ENCODE measurements at regions not wholly inside any gene's neighbourhood (a gene's known extent, or its start where the extent isn't known, plus 50 kb on each side); places are given as distances from the start of the nearest gene placed in this dataset.

GRCh38 chr14:34035934-34036250 lies 85.0 kb upstream of the EGLN3 start:
- no peak for DNase-seq

GRCh38 chr14:34035177-34035933 lies 84.5 kb upstream of the EGLN3 start:
- no peak for DNase-seq

- DNase-seq, result no peak
Observed at GRCh38 chr14:34034447-34035176, 83.7 kb upstream of the EGLN3 start.

DNA sequence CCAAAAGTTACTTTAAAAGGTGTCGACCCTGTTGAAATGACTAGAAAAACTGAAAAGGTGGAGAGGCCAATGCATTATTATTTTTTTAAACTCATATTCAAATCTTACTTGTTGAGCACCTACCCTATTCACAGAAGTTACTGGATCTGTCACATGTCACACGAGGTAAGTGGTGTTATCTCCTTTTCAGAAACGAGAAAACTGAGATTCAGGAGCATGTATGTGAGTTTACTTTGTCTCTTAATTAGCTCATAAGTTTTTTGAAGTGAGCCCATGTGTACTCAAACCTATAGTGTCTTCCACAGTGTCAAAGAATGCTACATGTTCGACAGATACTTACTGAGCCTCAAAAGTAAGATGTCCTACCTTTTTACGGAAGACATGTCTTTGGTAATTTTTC lies 81.8 kb upstream of the EGLN3 start:
- DNase-seq, result no peak

- DNase-seq, result no peak
Observed at GRCh38 chr14:34030864-34031263, 80.0 kb upstream of the EGLN3 start.

DNA sequence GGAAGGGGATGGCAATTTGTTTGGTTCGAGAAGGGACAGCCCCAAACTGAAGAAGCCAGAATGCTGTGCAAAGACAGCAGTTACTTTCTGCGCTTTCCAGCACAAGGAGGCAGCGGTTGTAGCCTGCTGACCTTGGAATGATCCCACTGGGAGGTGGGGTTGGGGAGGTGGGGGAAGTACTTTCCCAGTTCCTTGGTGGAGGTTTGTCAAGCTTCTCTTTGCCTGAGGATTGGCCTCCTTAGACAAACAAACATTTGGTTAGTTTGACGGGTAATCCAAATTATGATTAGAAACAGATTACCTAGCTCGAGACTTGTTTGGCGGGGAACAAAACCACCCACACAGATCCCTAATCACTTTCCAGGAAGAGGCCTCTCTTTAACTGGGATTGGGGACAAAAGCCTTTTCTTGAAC lies 79.1 kb upstream of the EGLN3 start:
- no peak for DNase-seq

DNA sequence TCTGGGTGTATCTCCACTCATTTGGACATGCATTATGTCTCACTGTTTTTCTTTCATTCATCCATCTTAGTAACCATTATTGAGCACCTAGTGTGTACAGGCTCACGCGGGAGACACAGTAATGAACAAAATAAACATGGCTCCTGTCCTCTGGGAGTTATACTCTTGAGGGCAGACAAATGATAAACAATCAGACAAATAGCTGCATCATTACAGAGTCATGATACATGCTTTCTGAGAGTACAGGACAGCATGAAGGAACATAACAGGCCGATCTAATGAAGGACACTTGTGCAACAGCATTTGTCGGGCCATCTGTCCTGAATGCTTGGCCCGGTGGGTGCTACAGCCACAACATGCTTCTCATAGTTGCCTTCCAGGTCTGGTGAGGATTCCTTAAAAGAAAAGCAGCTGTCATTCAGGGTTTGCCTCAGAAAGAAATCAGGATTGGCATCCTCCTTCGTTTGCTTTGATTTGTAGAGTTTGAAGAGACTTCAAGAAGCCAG lies 77.2 kb upstream of the EGLN3 start:
- no peak for DNase-seq

DNA sequence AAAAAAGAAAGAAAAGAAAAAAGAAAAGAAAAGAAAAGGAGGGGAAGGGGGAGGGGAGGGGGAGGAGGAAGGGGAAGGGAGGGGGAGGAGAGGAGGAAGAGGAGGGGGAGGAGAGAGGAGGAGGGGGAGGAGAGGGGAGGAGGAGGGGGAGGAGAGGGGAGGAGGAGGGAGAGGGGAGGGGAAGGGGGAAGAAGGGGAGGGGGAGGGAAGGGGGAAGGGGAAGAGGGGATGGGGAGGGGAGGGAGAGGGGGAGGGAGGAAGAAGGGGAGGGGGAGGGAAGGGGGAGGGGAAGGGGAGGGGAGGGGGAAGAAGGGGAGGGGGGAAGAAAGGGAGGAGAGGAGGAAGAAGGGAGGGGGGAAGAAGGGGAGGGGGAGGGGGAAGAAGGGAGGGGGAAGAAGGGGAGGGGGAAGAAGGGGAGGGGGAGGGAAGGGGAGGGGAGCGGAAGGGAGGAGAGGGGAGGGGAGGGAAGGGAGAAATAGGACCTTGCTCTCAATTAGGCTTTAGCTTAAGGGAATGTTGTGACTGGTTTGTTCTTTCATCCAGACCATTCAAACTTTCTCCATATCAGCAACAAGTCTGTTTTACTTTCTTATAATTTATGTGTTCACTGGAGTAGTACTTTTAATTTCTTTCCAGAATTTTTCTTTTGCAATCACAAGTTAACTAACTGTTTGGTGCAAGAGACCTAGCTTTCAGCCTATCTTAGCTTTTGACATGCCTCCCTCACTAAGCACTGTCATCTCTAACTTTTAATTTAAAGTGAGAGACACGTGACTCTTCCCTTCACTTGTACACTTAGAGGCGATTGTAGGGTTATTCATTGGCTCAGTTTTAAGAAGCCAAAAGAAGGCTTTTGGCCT lies 76.5 kb upstream of the EGLN3 start:
- no peak for DNase-seq

DNA sequence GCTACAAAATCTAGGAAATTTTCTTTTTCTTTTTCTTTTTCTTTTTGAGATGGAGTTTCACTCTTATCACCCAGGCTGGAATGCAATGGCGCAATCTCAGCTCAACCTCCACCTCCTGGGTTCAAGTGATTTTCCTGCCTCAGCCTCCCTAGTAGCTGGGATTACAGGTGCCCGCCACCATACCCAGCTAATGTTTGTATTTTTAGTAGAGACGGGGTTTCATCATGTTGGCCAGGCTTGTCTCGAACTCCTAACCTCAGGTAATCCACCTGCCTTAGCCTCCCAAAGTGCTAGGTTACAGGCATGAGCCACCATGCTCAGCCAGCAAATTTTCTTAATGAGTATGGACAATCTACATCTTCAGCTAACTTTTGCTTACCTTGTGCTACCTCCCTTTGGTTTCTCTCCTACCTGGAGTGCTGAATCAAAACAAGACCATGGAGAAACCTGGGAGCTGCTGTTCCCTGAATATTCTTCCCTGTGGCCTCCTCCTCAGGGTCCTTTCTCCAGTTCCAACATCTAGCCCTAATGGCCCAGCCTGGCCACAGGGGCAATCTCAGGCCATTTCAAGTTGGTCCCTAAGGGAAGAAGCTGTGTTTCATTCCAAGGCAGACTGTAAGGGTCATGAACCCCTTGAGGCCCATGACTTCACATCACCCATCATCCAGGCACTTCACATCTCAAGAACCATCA lies 74.6 kb upstream of the EGLN3 start:
- DNase-seq, result no peak

DNA sequence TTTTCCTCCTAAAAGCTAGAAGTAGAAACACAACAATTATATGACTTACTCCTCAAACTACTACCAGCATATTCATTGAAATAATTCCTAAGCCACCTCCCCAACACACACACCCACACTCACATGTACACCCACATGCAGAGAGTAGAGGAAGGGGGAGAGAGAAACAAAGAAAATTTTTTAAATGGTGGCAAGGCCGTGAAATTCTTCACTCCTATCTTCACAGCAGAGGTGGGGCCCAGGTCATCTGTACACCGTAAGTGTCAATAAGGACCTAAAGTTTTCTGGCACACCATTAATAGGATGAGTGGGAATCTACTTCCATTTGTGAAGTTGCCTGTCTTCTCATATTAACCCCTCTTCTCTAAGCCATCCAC lies 73.9 kb upstream of the EGLN3 start:
- DNase-seq, result no peak

DNA sequence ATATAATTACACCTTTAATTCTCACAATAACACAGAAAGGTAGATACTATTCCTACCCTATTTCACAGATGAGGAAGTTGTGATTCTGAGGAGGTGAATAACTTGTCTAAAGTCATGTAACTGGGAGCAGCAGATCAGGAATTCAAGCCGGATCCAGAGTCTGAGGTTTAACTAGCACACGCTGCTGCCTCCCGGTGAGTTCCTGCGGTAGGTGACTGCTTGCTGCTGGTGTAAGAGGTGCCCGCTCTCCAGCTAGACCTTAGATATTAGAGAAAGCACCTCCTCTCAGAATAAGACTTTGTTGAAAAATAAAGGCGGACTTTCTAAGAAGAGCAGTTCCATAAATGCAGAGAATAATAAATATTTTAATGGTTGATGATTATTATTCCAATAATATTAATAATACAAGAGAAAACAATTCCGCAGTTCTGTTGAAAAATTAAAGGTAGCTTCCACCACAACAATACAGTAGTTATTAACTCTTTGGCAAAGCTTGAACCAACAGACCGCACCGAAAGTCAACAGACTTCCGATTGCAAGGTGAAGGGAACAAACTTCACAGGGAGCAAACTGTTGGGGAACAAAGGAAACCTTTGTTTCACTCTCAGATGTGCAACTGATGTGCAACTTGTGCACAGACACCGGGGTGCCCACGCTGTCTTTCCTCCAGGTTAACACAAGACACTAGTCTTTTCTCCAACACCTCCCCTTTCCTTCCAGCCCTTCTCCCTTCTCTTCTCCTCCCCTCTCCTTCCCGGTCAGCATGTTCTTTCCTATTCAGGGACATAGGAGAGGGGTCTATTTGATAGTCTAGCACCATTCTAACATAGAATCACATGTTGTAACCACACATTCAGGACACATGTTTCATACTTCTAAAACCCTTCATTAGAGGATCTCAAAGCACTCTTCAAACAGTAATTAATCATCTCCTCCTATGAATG lies 73.2 kb upstream of the EGLN3 start:
- no peak for DNase-seq

DNA sequence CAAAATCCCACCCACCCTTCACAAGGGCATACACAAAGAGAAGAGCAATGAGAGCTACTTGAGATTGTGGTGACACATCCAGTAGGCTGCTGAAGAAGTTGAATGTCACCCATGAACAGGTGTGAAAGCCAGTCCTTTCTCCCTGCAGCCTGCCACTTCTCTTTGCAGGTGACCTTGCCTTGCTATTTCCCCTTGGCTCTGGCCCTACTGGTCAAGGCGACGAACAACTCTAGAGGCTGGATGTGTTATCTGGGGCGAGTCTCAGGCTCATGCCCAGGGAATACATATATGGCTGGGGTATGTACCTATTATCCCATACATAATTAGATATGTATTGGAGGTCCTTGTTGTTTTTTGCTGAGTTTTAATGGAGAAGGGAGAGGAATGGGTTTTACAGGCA lies 70.2 kb upstream of the EGLN3 start:
- DNase-seq, result no peak

DNA sequence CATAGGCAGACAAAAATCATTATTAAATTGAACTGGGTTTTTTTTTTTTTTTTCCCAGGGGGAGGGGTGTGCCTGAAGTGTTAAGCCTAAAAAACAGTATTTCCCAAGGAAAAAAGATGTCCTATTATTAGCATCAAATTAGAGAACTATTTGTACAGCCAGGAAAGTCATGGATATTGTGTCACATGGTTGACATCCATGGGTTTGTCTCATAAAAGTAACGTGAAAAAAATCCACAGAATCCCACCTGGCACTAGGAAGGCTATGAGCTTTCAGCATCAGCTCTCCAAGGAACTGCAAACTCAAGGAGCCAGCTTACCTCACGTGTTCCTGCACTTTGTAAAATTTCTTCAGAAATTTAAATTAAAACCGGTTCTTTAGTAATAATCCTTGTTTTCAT lies 69.1 kb upstream of the EGLN3 start:
- DNase-seq, result no peak

GRCh38 chr14:34018564-34019244 lies 67.8 kb upstream of the EGLN3 start:
- DNase-seq, result no peak

- no peak for DNase-seq
Observed at GRCh38 chr14:34018125-34018524, 67.3 kb upstream of the EGLN3 start.

DNA sequence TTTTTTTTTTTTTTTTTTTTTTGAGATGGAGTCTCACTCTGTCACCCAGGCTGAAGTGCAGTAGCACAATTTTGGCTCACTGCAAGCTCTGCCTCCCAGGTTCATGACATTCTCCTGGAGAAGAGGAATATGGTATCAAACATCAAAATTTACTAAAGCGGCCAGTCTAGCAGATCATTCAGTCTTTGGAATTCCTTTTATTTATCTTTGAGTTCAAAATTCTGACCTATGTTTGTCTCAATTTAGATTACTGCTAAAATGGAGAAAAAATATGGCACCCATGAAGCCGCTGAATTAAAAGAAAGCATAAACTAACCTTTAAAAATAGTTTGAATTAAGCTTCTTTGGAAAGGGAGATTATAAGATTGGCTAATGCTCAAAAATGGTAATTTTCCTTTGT lies 64.5 kb upstream of the EGLN3 start:
- DNase-seq, result no peak

- DNase-seq, result no peak
Observed at GRCh38 chr14:34014936-34015335, 64.1 kb upstream of the EGLN3 start.

- DNase-seq, result no peak
Observed at GRCh38 chr14:34013721-34014060, 62.8 kb upstream of the EGLN3 start.

- peak; percentile 92 to 96 for DNase-seq
Observed at GRCh38 chr14:34012978-34013720, 62.3 kb upstream of the EGLN3 start.

- no peak for DNase-seq
Observed at GRCh38 chr14:34012369-34012768, 61.5 kb upstream of the EGLN3 start.

All from inflammatory macrophage (primary cell).